Mesenchymal stem cell (in vitro differentiated cells and primary cell): ENCODE measurements at regions not wholly inside any gene's neighbourhood (a gene's known extent, or its start where the extent isn't known, plus 50 kb on each side); places are given as distances from the start of the nearest gene placed in this dataset.

Experiments used
- DNase-seq: peaks from one replicate; pipeline ENCODE4 v3.0.0-alpha.2; 2013
- H2AFZ ChIP-seq: one replicate; pipeline ENCODE4 v1.6.1; 2013; ENCODE audit warnings: low read depth, mild to moderate bottlenecking, control low read depth, inconsistent platforms, low read length, moderate library complexity
- H2AK5ac ChIP-seq: 2 replicates; pipeline ENCODE4 v1.6.1; 2013; ENCODE audit warnings: low read length, moderate library complexity, mild to moderate bottlenecking, inconsistent platforms; ENCODE audit not compliant: severe bottlenecking
- H2BK120ac ChIP-seq: one replicate; pipeline ENCODE4 v1.6.1; 2013; ENCODE audit warnings: low read depth, mild to moderate bottlenecking, inconsistent platforms, low read length, moderate library complexity
- H2BK12ac ChIP-seq, 2 experiments: one replicate each; pipeline ENCODE4 v1.6.1; 2013; ENCODE audit warnings: inconsistent platforms in 2 of 2, low read length in 2 of 2, mild to moderate bottlenecking in 2 of 2, moderate library complexity in 2 of 2, control low read depth in 1 of 2
- H2BK15ac ChIP-seq: one replicate; pipeline ENCODE4 v1.6.1; 2013; ENCODE audit warnings: mild to moderate bottlenecking, low read depth, inconsistent platforms; ENCODE audit not compliant: poor library complexity, severe bottlenecking
- H2BK5ac ChIP-seq: 2 replicates; pipeline ENCODE4 v1.6.1; 2013; ENCODE audit warnings: low read depth, mild to moderate bottlenecking, low read length, control low read depth, inconsistent platforms; ENCODE audit not compliant: poor library complexity, severe bottlenecking
- H3K14ac ChIP-seq, 2 experiments: one replicate each; pipeline ENCODE4 v1.6.1; 2013; ENCODE audit warnings: inconsistent platforms in 2 of 2, low read length in 2 of 2, control low read depth in 1 of 2, mild to moderate bottlenecking in 1 of 2, moderate library complexity in 1 of 2
- H3K18ac ChIP-seq, 2 experiments: one replicate each; pipeline ENCODE4 v1.6.1; 2013; ENCODE audit warnings: inconsistent platforms in 2 of 2, low read length in 2 of 2, control low read depth in 1 of 2, low read depth in 1 of 2, mild to moderate bottlenecking in 1 of 2
- H3K23ac ChIP-seq, 2 experiments: one replicate each; pipeline ENCODE4 v1.6.1; 2013; ENCODE audit warnings: inconsistent platforms in 2 of 2, low read length in 2 of 2, mild to moderate bottlenecking in 2 of 2, moderate library complexity in 2 of 2, control low read depth in 1 of 2
- H3K27ac ChIP-seq: 2 replicates; pipeline ENCODE4 v1.5.1; 2013; ENCODE audit warnings: mild to moderate bottlenecking, moderate library complexity, low read length, control low read depth, inconsistent platforms; ENCODE audit not compliant: poor library complexity, severe bottlenecking
- H3K27me3 ChIP-seq, 2 experiments: 2 replicates each; pipeline versions ENCODE4 v1.6.1 to v1.7.0; 2013; ENCODE audit warnings: low read length in 2 of 2, mild to moderate bottlenecking in 2 of 2, moderate library complexity in 2 of 2, control low read depth in 1 of 2, inconsistent platforms in 1 of 2; ENCODE audit not compliant: control insufficient read depth in 1 of 2, insufficient read depth in 1 of 2
- H3K36me3 ChIP-seq, 2 experiments: 2 replicates each; pipeline versions ENCODE4 v1.6.1 to v1.7.0; 2013; ENCODE audit warnings: low read length in 2 of 2, control low read depth in 1 of 2, inconsistent platforms in 1 of 2, low read depth in 1 of 2, mild to moderate bottlenecking in 1 of 2; ENCODE audit not compliant: insufficient read depth in 2 of 2, control insufficient read depth in 1 of 2
- H3K4ac ChIP-seq, 2 experiments: one replicate each; pipeline ENCODE4 v1.6.1; 2013; ENCODE audit warnings: inconsistent platforms in 2 of 2, low read length in 2 of 2, mild to moderate bottlenecking in 2 of 2, moderate library complexity in 2 of 2, control low read depth in 1 of 2, low read depth in 1 of 2
- H3K4me1 ChIP-seq: 2 replicates; pipeline ENCODE4 v1.6.1; 2013; ENCODE audit warnings: low read depth, low read length, control low read depth; ENCODE audit not compliant: control insufficient read depth, insufficient read depth
- H3K4me2 ChIP-seq: 2 replicates; pipeline ENCODE4 v1.6.1; 2013; ENCODE audit warnings: low read length, mild to moderate bottlenecking, inconsistent platforms; ENCODE audit not compliant: poor library complexity, severe bottlenecking
- H3K4me3 ChIP-seq, 2 experiments: 2 replicates each; pipeline versions ENCODE4 v1.5.1 to v1.7.0; 2013; ENCODE audit warnings: low read length in 2 of 2, mild to moderate bottlenecking in 2 of 2, control low read depth in 1 of 2, low read depth in 1 of 2; ENCODE audit not compliant: insufficient read depth in 1 of 2
- H3K79me1 ChIP-seq: replicated peaks from 2 replicates; pipeline ENCODE4 v1.6.1; 2013; ENCODE audit warnings: mild to moderate bottlenecking, control low read depth, low read length, inconsistent platforms; ENCODE audit not compliant: poor library complexity, severe bottlenecking
- H3K9ac ChIP-seq: 2 replicates; pipeline ENCODE4 v1.7.0; 2013; ENCODE audit warnings: mild to moderate bottlenecking, low read length, moderate library complexity
- H3K9me3 ChIP-seq: 2 replicates; pipeline ENCODE4 v1.7.0; 2013; ENCODE audit warnings: mild to moderate bottlenecking, low read length; ENCODE audit not compliant: control insufficient read depth
- H4K8ac ChIP-seq: one replicate; pipeline ENCODE4 v1.6.1; 2013; ENCODE audit warnings: inconsistent platforms, mild to moderate bottlenecking, low read length, moderate library complexity
- H4K91ac ChIP-seq: one replicate; pipeline ENCODE4 v1.6.1; 2013; ENCODE audit warnings: mild to moderate bottlenecking, low read length, inconsistent platforms
- WGBS: methylation state at CpG from one replicate; pipeline ENCODE4 v1.1.7; 2013; ENCODE audit warnings: mixed read lengths; 5-methylcytosine and 5-hydroxymethylcytosine counted together

DNA sequence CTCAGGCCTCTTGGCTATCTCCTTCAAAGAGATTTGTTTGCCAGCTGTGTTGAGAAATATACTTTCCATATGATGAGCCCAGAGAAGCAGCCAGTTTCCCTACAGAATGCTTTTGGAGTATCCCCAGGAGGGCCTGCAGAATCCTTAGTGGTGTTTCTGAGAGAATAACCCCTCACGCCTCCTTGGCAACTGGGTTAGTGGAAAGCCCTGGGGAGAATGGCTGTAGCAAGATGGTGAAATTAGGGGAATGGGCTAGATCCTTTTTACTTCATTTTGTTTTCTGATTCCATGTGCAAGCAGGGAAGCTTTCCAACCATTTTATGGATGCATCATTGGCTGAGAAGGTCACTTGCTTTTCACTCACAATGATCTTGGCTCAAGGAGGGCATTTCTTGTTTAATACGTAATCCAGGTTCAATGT is 364.6 kb downstream of the DMRT2 start:
- no peaks in the 10 kb centered on the region for H3K9me3 ChIP-seq
- no peak overlapping the region for H2AK5ac ChIP-seq
- no peak overlapping the region for H3K18ac ChIP-seq
- no peak overlapping the region for H2BK5ac ChIP-seq
- 83% methylated on average over 2 of the region's 2 CpGs for WGBS
- no peak overlapping the region for H3K4me2 ChIP-seq
- no peak overlapping the region for H4K91ac ChIP-seq
- H4K8ac ChIP-seq: no peak overlapping the region
- H3K36me3 ChIP-seq: no peaks in the 10 kb centered on the region
- H2AFZ ChIP-seq: no peak overlapping the region
- no peak overlapping the region for H3K4me3 ChIP-seq
- no peak for DNase-seq
- H3K4me1 ChIP-seq: no peaks in the 10 kb centered on the region
- no peak overlapping the region for H3K14ac ChIP-seq
- no peak overlapping the region for H2BK120ac ChIP-seq
- H3K4ac ChIP-seq: no peak overlapping the region
- no peak overlapping the region for H2BK12ac ChIP-seq
- no peak overlapping the region for H2BK15ac ChIP-seq
- H3K79me1 ChIP-seq: no peaks in the 10 kb centered on the region
- H3K27ac ChIP-seq: no peak overlapping the region
- H3K9ac ChIP-seq: no peak overlapping the region
- H3K23ac ChIP-seq: no peak overlapping the region
- no peaks in the 10 kb centered on the region for H3K27me3 ChIP-seq

DNA sequence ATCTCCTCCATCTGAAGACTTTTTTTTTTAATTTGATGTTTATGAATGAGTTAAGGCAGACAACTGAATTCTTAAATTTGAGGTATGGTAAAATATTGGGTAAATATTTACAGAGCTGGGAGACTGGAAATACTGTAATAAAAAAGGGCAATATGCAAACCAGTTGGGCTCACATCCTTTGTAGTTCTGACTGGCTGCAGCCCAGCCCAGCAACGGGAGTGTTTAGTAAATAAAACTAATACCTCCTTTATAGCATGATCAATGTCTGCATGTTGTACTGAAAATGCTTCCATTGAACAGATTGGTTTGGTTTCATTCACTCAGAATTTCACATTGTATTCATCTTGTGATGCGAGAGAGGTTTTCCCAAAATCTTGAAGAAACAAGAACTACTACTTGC is 365.0 kb downstream of the DMRT2 start:
- no peaks in the 10 kb centered on the region for H3K9me3 ChIP-seq

GRCh38 chr9:1416261-1416660 is 366.1 kb downstream of the DMRT2 start:
- H3K36me3 ChIP-seq: no peaks in the 10 kb centered on the region
- no peak overlapping the region for H3K18ac ChIP-seq
- no peak overlapping the region for H2AK5ac ChIP-seq
- no peak overlapping the region for H4K8ac ChIP-seq
- H2AFZ ChIP-seq: no peak overlapping the region
- H3K79me1 ChIP-seq: no peaks in the 10 kb centered on the region
- H4K91ac ChIP-seq: no peak overlapping the region
- H3K27ac ChIP-seq: no peak overlapping the region
- no peaks in the 10 kb centered on the region for H3K9me3 ChIP-seq
- H3K4me2 ChIP-seq: no peak overlapping the region
- H3K4ac ChIP-seq: no peak overlapping the region
- no peak overlapping the region for H3K14ac ChIP-seq
- no peak overlapping the region for H3K9ac ChIP-seq
- H3K4me1 ChIP-seq: no peaks in the 10 kb centered on the region
- H3K27me3 ChIP-seq: no peaks in the 10 kb centered on the region
- WGBS: 51% methylated on average over 3 of the region's 4 CpGs
- no peak overlapping the region for H2BK15ac ChIP-seq
- no peak overlapping the region for H2BK5ac ChIP-seq
- no peak overlapping the region for H2BK120ac ChIP-seq
- no peak overlapping the region for H3K23ac ChIP-seq
- no peak overlapping the region for H2BK12ac ChIP-seq
- H3K4me3 ChIP-seq: no peak overlapping the region
- DNase-seq: no peak

More for the DNA sequence above, 365.0 kb downstream of the DMRT2 start:
- DNase-seq: no peak
- H3K23ac ChIP-seq: no peak overlapping the region
- no peak overlapping the region for H2BK120ac ChIP-seq
- no peak overlapping the region for H2AK5ac ChIP-seq
- no peak overlapping the region for H2AFZ ChIP-seq
- no peak overlapping the region for H4K8ac ChIP-seq
- H3K18ac ChIP-seq: no peak overlapping the region
- H3K4me3 ChIP-seq: no peak overlapping the region
- H3K4ac ChIP-seq: no peak overlapping the region
- no peak overlapping the region for H3K9ac ChIP-seq
- H3K79me1 ChIP-seq: no peaks in the 10 kb centered on the region
- no peak overlapping the region for H4K91ac ChIP-seq
- H3K4me1 ChIP-seq: no peaks in the 10 kb centered on the region
- no peak overlapping the region for H2BK12ac ChIP-seq
- no peak overlapping the region for H3K27ac ChIP-seq
- no peak overlapping the region for H2BK15ac ChIP-seq
- no peaks in the 10 kb centered on the region for H3K27me3 ChIP-seq
- no peak overlapping the region for H2BK5ac ChIP-seq
- 71% methylated on average over 1 of the region's 2 CpGs for WGBS
- no peak overlapping the region for H3K4me2 ChIP-seq
- no peaks in the 10 kb centered on the region for H3K36me3 ChIP-seq
- H3K14ac ChIP-seq: no peak overlapping the region

DNA sequence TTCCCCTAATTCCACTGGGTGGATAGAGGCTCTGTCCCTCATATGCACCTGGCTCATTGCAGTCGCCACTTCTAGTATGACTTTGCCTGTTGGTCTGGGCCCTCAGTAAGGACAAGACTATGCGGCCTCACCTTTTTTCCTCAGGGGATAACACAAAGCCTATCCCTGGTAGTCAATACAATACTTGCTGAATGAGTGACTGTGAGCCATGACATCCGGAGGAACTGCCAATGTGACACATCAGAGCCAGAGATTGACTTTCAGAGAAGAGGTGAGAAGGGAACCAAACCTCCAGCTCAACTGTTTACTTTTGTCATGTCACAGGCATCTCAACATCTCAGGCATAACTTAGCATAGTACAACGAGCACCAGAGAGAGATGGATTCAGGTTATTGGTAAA is 371.3 kb downstream of the DMRT2 start:
- Histone ChIP-seq H3K27ac (no peak overlapping the region), H2AK5ac (no peak overlapping the region), H2BK5ac (no peak overlapping the region), H4K91ac (no peak overlapping the region), H3K27me3 (no peaks in the 10 kb centered on the region), H2BK12ac (no peak overlapping the region), H3K4ac (no peak overlapping the region), H3K79me1 (no peaks in the 10 kb centered on the region), H3K9ac (no peak overlapping the region), H2BK15ac (no peak overlapping the region), H4K8ac (no peak overlapping the region), H3K4me3 (no peak overlapping the region), H3K14ac (no peak overlapping the region), H2BK120ac (no peak overlapping the region), H3K4me2 (no peak overlapping the region), H3K23ac (no peak overlapping the region), H3K18ac (no peak overlapping the region), H2AFZ (no peak overlapping the region), H3K36me3 (no peaks in the 10 kb centered on the region), H3K9me3 (no peaks in the 10 kb centered on the region), H3K4me1 (no peaks in the 10 kb centered on the region)
- 65% methylated on average over 2 of the region's 4 CpGs for WGBS
- DNase-seq: no peak
